OCI-LY7 (cell line): ENCODE measurements at regions not wholly inside any gene's neighbourhood (a gene's known extent, or its start where the extent isn't known, plus 50 kb on each side); places are given as distances from the start of the nearest gene placed in this dataset.

ENCODE experiments used
- BruUV-seq: library from RNA; stranded (reverse); fragments of 400-500 nt; replicated peaks from 2 replicates; lab custom pipeline; 2021; lab: Mats Ljungman, UMichigan
- CTCF ChIA-PET: fragments of 300-600 bp; sonication (Branson Sonifier 250); formaldehyde crosslinking; loops from one replicate; lab custom pipeline; 2022; ENCODE audit warnings: antibody characterized with exemption; ENCODE audit not compliant: unreplicated experiment; lab: Charles Lee
- POLR2A ChIA-PET: fragments of 300-600 bp; sonication (Branson Sonifier 250); formaldehyde crosslinking; loops from one replicate; lab custom pipeline; 2022; ENCODE audit warnings: antibody characterized with exemption; lab: Charles Lee
- DNase-seq: peaks from one replicate; pipeline ENCODE4 v3.0.0-alpha.2; 2015; ENCODE audit warnings: low spot score
- H2AFZ ChIP-seq: fragments of 200-600 bp; sonication (generic), shearing (Covaris generic); 2 replicates; pipeline ENCODE4 v1.6.1; 2014; ENCODE audit warnings: mild to moderate bottlenecking, antibody characterized with exemption, low read length, moderate library complexity
- H3K27ac ChIP-seq: fragments of 200-600 bp; sonication (generic); 2 replicates; pipeline ENCODE4 v1.5.1; 2014; ENCODE audit warnings: mixed run types, low read depth, mild to moderate bottlenecking, moderate library complexity, low read length, inconsistent platforms; ENCODE audit not compliant: poor library complexity, severe bottlenecking
- H3K36me3 ChIP-seq: fragments of 200-600 bp; sonication (generic); 2 replicates; pipeline ENCODE4 v1.6.1; 2014; ENCODE audit warnings: mild to moderate bottlenecking, antibody characterized with exemption, low read length, moderate library complexity, mixed read lengths; ENCODE audit not compliant: insufficient read depth
- H3K4me1 ChIP-seq: fragments of 200-600 bp; sonication (generic); 2 replicates; pipeline ENCODE4 v1.5.1; 2014; ENCODE audit warnings: mild to moderate bottlenecking, low read length; ENCODE audit not compliant: insufficient read depth, poor library complexity, severe bottlenecking
- H3K4me2 ChIP-seq: fragments of 200-600 bp; sonication (generic); 2 replicates; pipeline ENCODE4 v1.6.1; 2014; ENCODE audit warnings: mild to moderate bottlenecking, low read length
- H3K4me3 ChIP-seq: fragments of 200-600 bp; sonication (generic); 2 replicates; pipeline ENCODE4 v1.5.1; 2014; ENCODE audit warnings: mild to moderate bottlenecking, low read depth, low read length; ENCODE audit not compliant: poor library complexity, severe bottlenecking
- H3K79me2 ChIP-seq: fragments of 200-600 bp; sonication (generic); 2 replicates; pipeline ENCODE4 v1.6.1; 2016; ENCODE audit warnings: low read depth, mild to moderate bottlenecking, low read length, moderate library complexity, mixed read lengths; ENCODE audit not compliant: insufficient read depth
- H3K9me2 ChIP-seq: fragments of 200-600 bp; sonication (generic); 2 replicates; pipeline ENCODE4 v1.6.1; 2016; ENCODE audit warnings: mild to moderate bottlenecking, low read length, mixed read lengths; ENCODE audit not compliant: insufficient read depth
- H3K9me3 ChIP-seq: fragments of 200-600 bp; sonication (generic); 2 replicates; pipeline ENCODE4 v1.6.1; 2014; ENCODE audit warnings: mild to moderate bottlenecking, mixed run types, low read length, mixed read lengths
- H4K20me1 ChIP-seq: fragments of 200-600 bp; sonication (generic); 2 replicates; pipeline ENCODE4 v1.6.1; 2014; ENCODE audit warnings: mild to moderate bottlenecking, antibody characterized with exemption, low read length, moderate library complexity, mixed read lengths; ENCODE audit not compliant: insufficient read depth
- CTCF ChIP-seq: fragments of 200-600 bp; sonication (generic); conservative IDR thresholded peaks from 2 replicates; pipeline ENCODE4 v1.5.1; 2014; ENCODE audit warnings: mild to moderate bottlenecking, antibody characterized with exemption, low read length, moderate library complexity, mixed read lengths
- EZH2phosphoT487 ChIP-seq: fragments of 200-600 bp; sonication (generic); IDR thresholded peaks from 2 replicates; pipeline ENCODE4 v1.6.1; 2018; ENCODE audit warnings: low read depth, borderline replicate concordance, mild to moderate bottlenecking, mixed run types, antibody characterized with exemption, low read length, moderate library complexity, mixed read lengths
- intact Hi-C: fragments of 100-400 bp; cut with micrococcal nuclease; formaldehyde crosslinking; loops from one replicate; pipeline ENCODE4 v1.10.0; 2022; ENCODE audit not compliant: unreplicated experiment

- Histone ChIP-seq H3K4me3 (no peak overlapping the region), H2AFZ (no peak overlapping the region), H3K36me3 (no peaks in the 10 kb centered on the region), H4K20me1 (no peaks in the 10 kb centered on the region), H3K9me3 (no peaks in the 10 kb centered on the region), H3K79me2 (no peaks in the 10 kb centered on the region), H3K9me2 (no peaks in the 10 kb centered on the region), H3K4me1 (no peaks in the 10 kb centered on the region), H3K27ac (no peak overlapping the region), H3K4me2 (no peak overlapping the region)
- no peak for TF ChIP-seq EZH2phosphoT487
- no peak for TF ChIP-seq CTCF
- POLR2A ChIA-PET, result no interaction called here
- no peak for DNase-seq
- BruUV-seq, result no TSS peak
- CTCF ChIA-PET, result no interaction called here
- intact Hi-C loops, result no loop called here
Observed at GRCh38 chr13:75919660-75920199, 283.6 kb downstream of the LMO7 start.

DNA sequence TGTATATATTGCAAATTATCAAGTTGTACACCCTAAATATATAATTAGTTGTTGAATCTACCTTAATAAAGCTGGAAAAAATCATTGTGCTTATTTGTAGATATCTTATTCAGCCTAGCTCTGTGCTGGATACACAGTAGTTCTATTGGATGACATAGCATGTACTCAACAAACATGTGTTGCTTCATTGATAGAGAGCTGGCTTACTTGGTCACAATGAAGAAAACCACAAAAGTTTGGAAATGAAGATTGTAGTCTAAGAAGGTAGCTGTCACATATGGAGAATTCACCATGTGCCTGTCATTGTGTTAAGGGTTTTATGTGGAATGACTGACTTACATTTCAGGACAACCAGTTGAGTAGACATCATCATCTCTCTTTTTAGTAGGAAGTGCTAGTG is 278.9 kb downstream of the LMO7 start:
- CTCF ChIA-PET, result no interaction called here
- no TSS peak for BruUV-seq
- DNase-seq, result no peak
- TF ChIP-seq EZH2phosphoT487 (no peak), CTCF (no peak)
- Histone ChIP-seq H3K79me2 (no peaks in the 10 kb centered on the region), H2AFZ (no peak overlapping the region), H3K4me3 (no peak overlapping the region), H3K4me1 (no peaks in the 10 kb centered on the region), H3K27ac (no peak overlapping the region), H3K9me2 (no peaks in the 10 kb centered on the region), H3K9me3 (no peaks in the 10 kb centered on the region), H3K36me3 (no peaks in the 10 kb centered on the region), H3K4me2 (no peak overlapping the region), H4K20me1 (no peaks in the 10 kb centered on the region)
- POLR2A ChIA-PET, result interaction anchor here (0.6 kb wide), 1 partner anchor 425 kb away, joined by 3 read pairs; no protein-coding TSS in a partner anchor
- intact Hi-C loops, result no loop called here

GRCh38 chr13:75913925-75914324 is 277.8 kb downstream of the LMO7 start:
- CTCF ChIA-PET, result no interaction called here
- Histone ChIP-seq H3K4me1 (no peaks in the 10 kb centered on the region), H2AFZ (no peak overlapping the region), H3K79me2 (no peaks in the 10 kb centered on the region), H3K4me3 (no peak overlapping the region), H3K4me2 (no peak overlapping the region), H3K36me3 (no peaks in the 10 kb centered on the region), H3K9me2 (no peaks in the 10 kb centered on the region), H3K9me3 (no peaks in the 10 kb centered on the region), H4K20me1 (no peaks in the 10 kb centered on the region), H3K27ac (no peak overlapping the region)
- intact Hi-C loops, result no loop called here
- POLR2A ChIA-PET, result no interaction called here
- no peak for DNase-seq
- TF ChIP-seq EZH2phosphoT487 (no peak), CTCF (no peak)
- no TSS peak for BruUV-seq
